Ectodermal cell (in vitro differentiated cells): ENCODE measurements at regions not wholly inside any gene's neighbourhood (a gene's known extent, or its start where the extent isn't known, plus 50 kb on each side); places are given as distances from the start of the nearest gene placed in this dataset.
"Not testable (repeated sequence)": the region's sequence is repeated elsewhere in the genome, so short reads cannot be mapped to it uniquely, and the experiment has no call there.

Source experiments
- H3K27ac ChIP-seq: 2 replicates; pipeline ENCODE4 v1.7.0; 2013; ENCODE audit warnings: mild to moderate bottlenecking, low read depth, low read length; ENCODE audit not compliant: insufficient read depth, poor library complexity, severe bottlenecking
- H3K27me3 ChIP-seq: 2 replicates; pipeline ENCODE4 v1.7.0; 2013; ENCODE audit warnings: mild to moderate bottlenecking, low read length; ENCODE audit not compliant: insufficient read depth, control insufficient read depth, poor library complexity, severe bottlenecking
- H3K36me3 ChIP-seq: one replicate; pipeline ENCODE4 v1.7.0; 2013; ENCODE audit warnings: low read length; ENCODE audit not compliant: control insufficient read depth, insufficient read depth
- H3K4me1 ChIP-seq: one replicate; pipeline ENCODE4 v1.7.0; 2013; ENCODE audit warnings: low read length; ENCODE audit not compliant: control insufficient read depth, insufficient read depth
- H3K4me3 ChIP-seq: 2 replicates; pipeline ENCODE4 v1.7.0; 2013; ENCODE audit warnings: low read depth, low read length, control low read depth; ENCODE audit not compliant: insufficient read depth
- H3K9me3 ChIP-seq: 2 replicates; pipeline ENCODE4 v1.7.0; 2013; ENCODE audit warnings: mild to moderate bottlenecking, low read length, moderate library complexity; ENCODE audit not compliant: control insufficient read depth
- WGBS, 2 experiments: methylation state at CpG; one replicate each; pipeline ENCODE4 v1.1.7; 2013; ENCODE audit warnings: missing lambda C conversion rate in 2 of 2; 5-methylcytosine and 5-hydroxymethylcytosine counted together

DNA sequence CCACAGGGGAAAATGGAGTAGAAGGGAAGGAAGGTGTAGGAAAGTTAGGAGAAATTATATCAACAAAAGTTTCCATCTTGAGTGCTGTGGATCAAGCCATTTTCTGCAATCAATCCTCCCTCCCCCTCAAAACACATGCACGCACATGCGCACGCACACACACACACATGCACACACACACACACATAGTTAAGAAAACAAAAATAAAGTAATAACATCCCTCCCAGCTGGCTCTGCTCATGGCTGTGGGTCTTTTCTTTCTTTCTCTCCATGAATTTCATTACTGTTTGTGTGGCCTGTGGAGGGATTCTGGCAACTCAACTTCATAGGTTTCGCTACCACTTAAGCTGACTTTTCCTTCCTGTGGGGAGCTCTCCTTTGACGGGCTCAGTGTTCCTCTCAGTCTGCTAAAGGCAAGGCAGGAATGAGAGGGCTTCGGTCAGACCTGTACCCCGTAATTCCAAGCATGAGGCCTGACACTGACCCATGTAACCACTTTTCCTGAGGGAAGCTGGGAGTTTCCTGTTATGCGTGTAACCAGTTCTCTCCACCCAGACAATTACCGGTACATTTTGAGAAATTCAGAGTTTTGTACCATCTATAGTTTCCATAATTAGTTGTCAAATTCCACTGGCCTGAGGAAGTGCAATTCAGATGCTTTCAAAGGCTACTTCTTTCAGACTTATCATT lies 79.8 kb downstream of the ZNF92 start:
- H3K4me1 ChIP-seq: no peaks in the 10 kb centered on the region
- no peaks in the 10 kb centered on the region for H3K27me3 ChIP-seq
- H3K4me3 ChIP-seq: no peak overlapping the region
- H3K27ac ChIP-seq: no peak overlapping the region
- 92 to 93% methylated on average over 9 of the region's 9 CpGs for WGBS, 2 experiments
- no peaks in the 10 kb centered on the region for H3K9me3 ChIP-seq
- no peaks in the 10 kb centered on the region for H3K36me3 ChIP-seq

DNA sequence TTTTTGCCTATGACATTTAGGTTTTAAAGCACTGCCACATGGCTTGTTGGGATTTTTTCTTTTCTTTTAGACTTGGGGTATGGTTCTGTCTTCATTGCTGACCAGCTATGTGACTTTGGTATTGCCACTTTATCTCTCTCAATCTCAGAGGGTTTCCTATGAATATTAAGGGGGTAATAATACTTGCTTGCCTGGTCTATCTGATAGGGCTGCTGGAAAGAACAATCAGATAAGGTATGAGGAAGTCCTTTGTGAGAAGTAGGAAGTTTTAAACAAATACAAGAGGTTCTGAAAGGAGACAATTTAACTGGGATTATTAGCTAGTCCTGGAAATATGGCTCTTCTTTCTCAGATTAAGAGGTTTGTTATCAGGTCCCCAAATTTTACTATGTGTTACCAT lies 80.8 kb downstream of the ZNF92 start:
- Histone ChIP-seq H3K4me1 (no peaks in the 10 kb centered on the region), H3K9me3 (no peaks in the 10 kb centered on the region), H3K36me3 (no peaks in the 10 kb centered on the region), H3K27ac (no peak overlapping the region), H3K27me3 (no peaks in the 10 kb centered on the region), H3K4me3 (no peak overlapping the region)

DNA sequence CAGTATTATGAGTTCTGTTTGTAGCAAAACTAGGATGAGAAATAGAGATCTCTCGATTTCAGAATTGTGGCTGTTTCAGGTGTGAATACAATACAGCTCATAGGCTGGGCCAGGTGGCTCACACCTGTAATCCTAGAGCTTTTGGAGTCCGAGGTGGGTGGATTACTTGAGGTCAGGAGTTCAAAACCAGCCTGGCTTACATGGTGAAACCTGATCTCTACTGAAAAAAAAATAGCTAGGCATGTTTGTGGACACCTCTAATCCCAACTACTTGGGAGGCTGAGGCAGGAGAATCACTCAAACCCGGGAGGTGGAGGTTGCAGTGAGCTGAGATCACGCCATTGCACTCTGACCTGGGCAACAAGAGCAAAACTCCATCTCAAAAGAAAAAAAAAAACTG lies 81.4 kb downstream of the ZNF92 start:
- H3K9me3 ChIP-seq, H3K4me3 ChIP-seq, H3K4me1 ChIP-seq, H3K27ac ChIP-seq, H3K36me3 ChIP-seq, H3K27me3 ChIP-seq: not testable (repeated sequence)
- 86 to 92% methylated on average over 4 of the region's 4 CpGs for WGBS, 2 experiments

GRCh38 chr7:65457705-65458104 lies 84.0 kb downstream of the ZNF92 start:
- H3K36me3 ChIP-seq: no peaks in the 10 kb centered on the region
- no peak overlapping the region for H3K27ac ChIP-seq
- H3K27me3 ChIP-seq: no peaks in the 10 kb centered on the region
- H3K4me1 ChIP-seq: no peaks in the 10 kb centered on the region
- no peaks in the 10 kb centered on the region for H3K9me3 ChIP-seq
- H3K4me3 ChIP-seq: no peak overlapping the region
- WGBS, 2 experiments: 94 to 95% methylated on average over 5 of the region's 5 CpGs

GRCh38 chr7:65459438-65459837 lies 85.8 kb downstream of the ZNF92 start:
- WGBS, 2 experiments: 84 to 90% methylated on average over 3 to 4 of the region's 4 CpGs
- H3K9me3 ChIP-seq: no peaks in the 10 kb centered on the region
- H3K27ac ChIP-seq: no peak overlapping the region
- H3K36me3 ChIP-seq: no peaks in the 10 kb centered on the region
- no peaks in the 10 kb centered on the region for H3K27me3 ChIP-seq
- no peaks in the 10 kb centered on the region for H3K4me1 ChIP-seq
- H3K4me3 ChIP-seq: no peak overlapping the region

DNA sequence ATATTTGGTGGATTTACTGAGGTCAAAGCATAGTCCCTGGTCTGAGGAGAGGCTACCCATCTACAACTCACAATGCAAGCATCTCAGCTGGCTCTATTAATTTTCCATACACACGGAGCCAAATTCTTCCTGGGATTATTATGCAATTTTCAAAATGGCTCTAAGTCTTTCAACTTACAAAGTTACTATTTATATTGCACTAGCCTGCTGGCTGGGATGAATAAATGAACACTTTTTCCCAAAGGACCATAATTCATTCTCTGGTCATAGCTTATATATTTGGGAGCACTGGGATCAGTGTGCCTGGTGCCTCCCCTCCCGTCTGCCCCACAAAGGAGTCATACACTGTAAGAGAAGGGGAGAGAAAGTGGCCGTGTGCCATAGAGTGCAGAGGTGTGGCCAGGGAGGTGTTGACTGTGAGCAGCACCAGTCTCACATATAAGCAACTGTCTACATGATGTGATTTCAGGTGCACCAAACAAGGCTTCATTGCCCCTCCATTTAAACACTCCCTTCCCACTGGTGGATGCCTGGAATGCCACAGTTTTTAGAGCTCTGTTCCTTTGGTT lies 88.6 kb downstream of the ZNF92 start:
- 73 to 75% methylated on average over 3 of the region's 3 CpGs for WGBS, 2 experiments
- no peaks in the 10 kb centered on the region for H3K9me3 ChIP-seq
- H3K27me3 ChIP-seq: no peaks in the 10 kb centered on the region
- H3K4me1 ChIP-seq: no peaks in the 10 kb centered on the region
- H3K27ac ChIP-seq: no peak overlapping the region
- H3K4me3 ChIP-seq: no peak overlapping the region
- H3K36me3 ChIP-seq: no peaks in the 10 kb centered on the region

DNA sequence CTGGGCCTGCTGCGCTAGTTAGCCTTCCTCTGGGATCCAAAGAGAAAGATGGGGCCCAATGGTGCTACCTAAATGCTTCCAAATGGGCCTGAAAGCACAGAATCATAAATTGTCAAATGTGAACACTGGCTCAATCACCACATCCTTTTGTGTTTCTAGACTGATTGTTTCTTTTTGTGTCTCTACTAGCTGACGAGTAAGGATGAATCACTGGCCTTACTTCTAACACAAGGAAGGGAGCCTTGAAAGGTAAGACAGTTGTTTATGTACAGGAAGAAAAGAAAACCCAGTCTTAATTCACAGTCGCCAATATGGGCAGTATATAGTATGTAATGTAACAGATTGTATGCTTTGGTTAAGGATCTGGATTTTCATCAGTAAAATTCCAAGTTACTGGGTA lies 89.5 kb downstream of the ZNF92 start:
- H3K4me3 ChIP-seq: no peak overlapping the region
- H3K36me3 ChIP-seq: no peaks in the 10 kb centered on the region
- H3K27ac ChIP-seq: no peak overlapping the region
- WGBS, 2 experiments: 82 to 92% methylated on average over 3 of the region's 3 CpGs
- H3K9me3 ChIP-seq: no peaks in the 10 kb centered on the region
- no peaks in the 10 kb centered on the region for H3K27me3 ChIP-seq
- H3K4me1 ChIP-seq: no peaks in the 10 kb centered on the region

- H3K4me3 ChIP-seq, H3K36me3 ChIP-seq, H3K27ac ChIP-seq, H3K27me3 ChIP-seq, H3K4me1 ChIP-seq, H3K9me3 ChIP-seq: not testable (repeated sequence)
- WGBS, 2 experiments: 90 to 92% methylated on average over 14 of the region's 14 CpGs
These were observed 96.4 kb downstream of the ZNF92 start for GRCh38 chr7:65469919-65470558.

DNA sequence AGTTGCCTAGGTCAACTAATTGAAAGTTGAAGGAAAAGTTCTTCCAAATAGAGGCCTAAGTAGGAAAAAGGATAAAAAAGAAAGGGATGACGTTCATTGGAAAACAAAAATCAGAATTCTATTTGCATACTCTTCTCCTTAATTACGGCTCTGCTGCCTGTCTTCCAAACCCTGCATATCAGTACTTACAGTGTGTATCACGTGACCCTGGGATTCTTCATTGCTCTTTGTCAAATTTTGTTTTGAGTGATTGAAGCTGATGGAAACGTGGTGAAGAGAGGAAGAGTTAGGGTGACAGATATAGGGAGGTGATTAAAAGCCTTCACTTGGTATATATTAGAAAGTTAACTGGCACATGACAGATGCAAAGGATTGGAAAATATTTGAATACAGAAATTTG lies 97.9 kb downstream of the ZNF92 start:
- Histone ChIP-seq H3K36me3 (no peaks in the 10 kb centered on the region), H3K4me3 (no peak overlapping the region), H3K9me3 (no peaks in the 10 kb centered on the region), H3K4me1 (no peaks in the 10 kb centered on the region), H3K27ac (no peak overlapping the region), H3K27me3 (no peaks in the 10 kb centered on the region)
- 88% methylated on average over 3 to 4 of the region's 4 CpGs for WGBS, 2 experiments

DNA sequence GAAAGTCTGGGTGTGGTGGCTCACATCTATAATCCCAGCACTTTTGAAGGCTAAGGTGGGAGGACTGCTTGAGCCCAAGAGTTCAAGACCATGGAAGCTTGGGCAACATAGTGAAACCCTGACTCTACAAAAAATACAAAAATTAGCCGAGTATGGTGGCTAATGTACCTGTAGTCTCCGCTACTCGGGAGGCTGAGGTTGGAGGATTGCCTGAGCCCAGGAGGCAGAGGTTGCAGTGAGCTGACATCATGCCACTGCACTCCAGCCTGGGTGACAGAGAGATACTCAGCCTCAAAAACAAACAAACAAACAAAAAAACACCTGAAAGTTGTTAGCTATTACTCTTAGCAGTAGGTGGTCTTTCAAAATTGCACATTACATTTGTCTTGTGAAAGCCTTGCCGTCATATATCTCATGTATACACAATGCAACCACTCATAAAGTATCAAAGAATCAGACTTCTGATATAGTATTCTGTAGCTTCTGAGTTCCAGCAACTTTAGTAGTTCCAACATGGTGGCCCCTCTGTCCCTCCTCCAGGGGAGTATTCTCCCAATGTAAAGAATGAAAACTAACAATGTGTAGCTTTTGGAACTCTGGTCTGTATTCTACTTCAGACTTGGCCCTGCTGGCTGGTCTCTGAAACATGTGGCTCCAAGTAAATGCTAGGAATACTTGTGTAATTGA lies 101.5 kb downstream of the ZNF92 start:
- no peak overlapping the region for H3K4me3 ChIP-seq
- WGBS, 2 experiments: 90 to 92% methylated on average over 4 of the region's 4 CpGs
- H3K27ac ChIP-seq: no peak overlapping the region

More for the DNA sequence above, 101.5 kb downstream of the ZNF92 start:
- Histone ChIP-seq H3K9me3 (no peaks in the 10 kb centered on the region), H3K27me3 (no peaks in the 10 kb centered on the region), H3K4me1 (no peaks in the 10 kb centered on the region), H3K36me3 (no peaks in the 10 kb centered on the region)
